OCI-LY1 (cell line): ENCODE measurements at regions not wholly inside any gene's neighbourhood (a gene's known extent, or its start where the extent isn't known, plus 50 kb on each side); places are given as distances from the start of the nearest gene placed in this dataset.

ENCODE experiments used
- H2AFZ ChIP-seq: fragments of 200-600 bp; sonication (generic), shearing (Covaris generic); 2 replicates; pipeline ENCODE4 v1.6.0; 2014; ENCODE audit warnings: antibody characterized with exemption, mild to moderate bottlenecking, low read length
- H3F3A ChIP-seq: fragments of 200-600 bp; sonication (generic), shearing (Covaris generic); 2 replicates; pipeline ENCODE4 v1.6.0; 2014; ENCODE audit warnings: mild to moderate bottlenecking, antibody characterized with exemption, low read length, moderate library complexity; ENCODE audit not compliant: insufficient read depth
- H3K27ac ChIP-seq: fragments of 200-600 bp; sonication (generic); 2 replicates; pipeline ENCODE4 v1.5.1; 2014; ENCODE audit warnings: low read length, mixed run types, mild to moderate bottlenecking, low read depth; ENCODE audit not compliant: poor library complexity, severe bottlenecking
- H3K27me3 ChIP-seq: fragments of 200-600 bp; sonication (generic); 2 replicates; pipeline ENCODE4 v1.6.0; 2014; ENCODE audit warnings: antibody characterized with exemption, mild to moderate bottlenecking, low read length, moderate library complexity; ENCODE audit not compliant: insufficient read depth
- H3K36me3 ChIP-seq: fragments of 200-600 bp; sonication (generic); 2 replicates; pipeline ENCODE4 v1.6.1; 2014; ENCODE audit warnings: mild to moderate bottlenecking, antibody characterized with exemption, low read length, moderate library complexity, mixed read lengths; ENCODE audit not compliant: insufficient read depth
- H3K4me1 ChIP-seq: fragments of 200-600 bp; sonication (generic); 2 replicates; pipeline ENCODE4 v1.5.1; 2014; ENCODE audit warnings: mild to moderate bottlenecking, low read length, moderate library complexity; ENCODE audit not compliant: insufficient read depth, severe bottlenecking
- H3K4me2 ChIP-seq: fragments of 200-600 bp; sonication (generic), shearing (Covaris generic); 2 replicates; pipeline ENCODE4 v1.6.1; 2014; ENCODE audit warnings: low read length
- H3K4me3 ChIP-seq: fragments of 200-600 bp; sonication (generic); 2 replicates; pipeline ENCODE4 v1.5.1; 2014; ENCODE audit warnings: low read length, low read depth, mild to moderate bottlenecking, mixed read lengths; ENCODE audit not compliant: poor library complexity, severe bottlenecking
- H3K79me2 ChIP-seq: fragments of 200-600 bp; shearing (Covaris generic); 2 replicates; pipeline ENCODE4 v1.6.1; 2016; ENCODE audit warnings: mixed run types, low read length, mixed read lengths; ENCODE audit not compliant: insufficient read depth
- H3K9ac ChIP-seq: fragments of 200-600 bp; sonication (generic), shearing (Covaris generic); 2 replicates; pipeline ENCODE4 v1.6.1; 2014; ENCODE audit warnings: mild to moderate bottlenecking, low read length, mixed read lengths
- H3K9me2 ChIP-seq: fragments of 200-600 bp; sonication (generic), shearing (Covaris generic); 2 replicates; pipeline ENCODE4 v1.6.1; 2014; ENCODE audit warnings: low read depth, mild to moderate bottlenecking, low read length, mixed read lengths
- H3K9me3 ChIP-seq: fragments of 200-600 bp; shearing (Covaris generic); 2 replicates; pipeline ENCODE4 v1.6.1; 2014; ENCODE audit warnings: low read length, mixed read lengths
- H4K20me1 ChIP-seq: fragments of 200-600 bp; sonication (generic), shearing (Covaris generic); 2 replicates; pipeline ENCODE4 v1.6.0; 2016; ENCODE audit warnings: mild to moderate bottlenecking, low read length; ENCODE audit not compliant: insufficient read depth
- EZH2 ChIP-seq: fragments of 200-600 bp; sonication (generic), shearing (Covaris generic); IDR thresholded peaks from 2 replicates; pipeline ENCODE4 v1.8.0; 2017; ENCODE audit warnings: borderline replicate concordance, mixed run types, mild to moderate bottlenecking, antibody characterized with exemption, low read length, moderate library complexity, mixed read lengths
- TF ChIP-seq, protein P1 (sequence below): fragments of 200-600 bp; sonication (generic), shearing (Covaris generic); IDR thresholded peaks from 2 replicates; pipeline ENCODE4 v1.5.1; 2017; ENCODE audit warnings: mild to moderate bottlenecking, antibody characterized with exemption, low read length, moderate library complexity, mixed read lengths

DNA sequence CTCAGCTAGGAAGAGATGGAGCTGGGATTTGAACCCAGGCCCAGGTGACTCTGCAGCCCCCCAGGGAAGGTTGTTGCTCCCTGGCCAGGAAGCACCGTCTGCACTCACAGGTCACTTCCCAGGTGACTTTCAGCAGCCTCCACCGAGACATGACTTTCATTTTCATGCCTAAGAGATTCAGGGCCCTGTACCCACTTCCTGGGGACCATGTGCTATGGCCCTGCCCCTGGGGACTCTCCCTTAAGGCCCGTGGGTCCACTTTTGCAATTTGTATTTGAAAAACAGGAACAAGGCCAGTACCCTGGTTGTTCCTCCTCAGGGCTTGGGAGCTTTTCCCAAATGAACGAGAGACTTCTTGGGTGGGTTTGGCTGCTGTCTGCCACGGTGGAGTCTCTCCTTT lies 191.0 kb downstream of the IRF8 start:
- Histone ChIP-seq H3K9ac (no peak overlapping the region), H3K9me3 (no peaks in the 10 kb centered on the region), H3F3A (no peaks in the 10 kb centered on the region), H3K4me2 (no peak overlapping the region), H3K79me2 (no peaks in the 10 kb centered on the region), H3K9me2 (no peaks in the 10 kb centered on the region), H3K27me3 (no peaks in the 10 kb centered on the region), H4K20me1 (no peaks in the 10 kb centered on the region), H3K4me3 (no peak overlapping the region), H3K27ac (no peak overlapping the region), H3K36me3 (no peaks in the 10 kb centered on the region), H2AFZ (no peak overlapping the region), H3K4me1 (no peaks in the 10 kb centered on the region)
- TF ChIP-seq, protein P1, sequence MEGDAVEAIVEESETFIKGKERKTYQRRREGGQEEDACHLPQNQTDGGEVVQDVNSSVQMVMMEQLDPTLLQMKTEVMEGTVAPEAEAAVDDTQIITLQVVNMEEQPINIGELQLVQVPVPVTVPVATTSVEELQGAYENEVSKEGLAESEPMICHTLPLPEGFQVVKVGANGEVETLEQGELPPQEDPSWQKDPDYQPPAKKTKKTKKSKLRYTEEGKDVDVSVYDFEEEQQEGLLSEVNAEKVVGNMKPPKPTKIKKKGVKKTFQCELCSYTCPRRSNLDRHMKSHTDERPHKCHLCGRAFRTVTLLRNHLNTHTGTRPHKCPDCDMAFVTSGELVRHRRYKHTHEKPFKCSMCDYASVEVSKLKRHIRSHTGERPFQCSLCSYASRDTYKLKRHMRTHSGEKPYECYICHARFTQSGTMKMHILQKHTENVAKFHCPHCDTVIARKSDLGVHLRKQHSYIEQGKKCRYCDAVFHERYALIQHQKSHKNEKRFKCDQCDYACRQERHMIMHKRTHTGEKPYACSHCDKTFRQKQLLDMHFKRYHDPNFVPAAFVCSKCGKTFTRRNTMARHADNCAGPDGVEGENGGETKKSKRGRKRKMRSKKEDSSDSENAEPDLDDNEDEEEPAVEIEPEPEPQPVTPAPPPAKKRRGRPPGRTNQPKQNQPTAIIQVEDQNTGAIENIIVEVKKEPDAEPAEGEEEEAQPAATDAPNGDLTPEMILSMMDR = no peak
- no peak for TF ChIP-seq EZH2

DNA sequence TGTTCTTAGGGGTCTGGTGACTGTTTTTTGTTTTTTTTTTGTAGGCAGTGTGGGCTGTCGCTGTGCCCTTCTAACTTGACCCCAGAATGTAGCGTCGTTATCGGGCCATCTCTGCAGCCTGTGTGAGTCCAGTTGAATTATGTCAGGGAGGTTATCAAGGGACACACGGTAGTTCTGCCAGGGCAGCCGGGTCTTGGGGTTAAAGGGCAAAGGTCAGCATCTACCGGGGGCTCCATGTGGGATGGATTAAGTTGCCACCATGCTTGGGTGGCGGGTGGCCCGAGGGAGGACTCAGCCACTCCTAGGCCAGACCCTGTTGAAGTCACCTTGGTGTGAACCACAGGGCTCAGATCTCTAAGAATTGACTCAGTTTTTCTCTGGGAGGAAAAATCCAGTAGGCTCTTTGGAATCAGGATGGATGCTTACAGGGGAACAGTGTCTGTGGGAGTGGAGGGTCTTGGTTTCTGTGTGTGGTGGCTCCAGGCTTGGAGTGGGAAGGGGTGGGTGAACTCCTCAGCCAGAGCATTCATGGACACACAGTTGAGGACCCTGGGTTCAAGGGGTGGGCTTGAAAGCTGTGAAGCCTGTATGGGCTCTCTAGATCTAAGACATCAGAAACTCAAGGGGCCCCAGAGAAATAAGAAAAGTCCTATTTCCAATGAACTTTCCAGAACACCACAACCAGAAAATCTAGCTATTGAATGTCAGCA lies 191.7 kb downstream of the IRF8 start:
- no peaks in the 10 kb centered on the region for H3K36me3 ChIP-seq
- H3K4me3 ChIP-seq = no peak overlapping the region
- no peak for TF ChIP-seq EZH2
- TF ChIP-seq, protein P1 = no peak
- no peaks in the 10 kb centered on the region for H3K9me2 ChIP-seq
- no peak overlapping the region for H2AFZ ChIP-seq
- H3F3A ChIP-seq = no peaks in the 10 kb centered on the region
- H3K9ac ChIP-seq = no peak overlapping the region
- no peaks in the 10 kb centered on the region for H3K4me1 ChIP-seq
- H3K79me2 ChIP-seq = no peaks in the 10 kb centered on the region
- H4K20me1 ChIP-seq = no peaks in the 10 kb centered on the region
- no peaks in the 10 kb centered on the region for H3K27me3 ChIP-seq
- no peaks in the 10 kb centered on the region for H3K9me3 ChIP-seq
- H3K4me2 ChIP-seq = no peak overlapping the region
- H3K27ac ChIP-seq = no peak overlapping the region

DNA sequence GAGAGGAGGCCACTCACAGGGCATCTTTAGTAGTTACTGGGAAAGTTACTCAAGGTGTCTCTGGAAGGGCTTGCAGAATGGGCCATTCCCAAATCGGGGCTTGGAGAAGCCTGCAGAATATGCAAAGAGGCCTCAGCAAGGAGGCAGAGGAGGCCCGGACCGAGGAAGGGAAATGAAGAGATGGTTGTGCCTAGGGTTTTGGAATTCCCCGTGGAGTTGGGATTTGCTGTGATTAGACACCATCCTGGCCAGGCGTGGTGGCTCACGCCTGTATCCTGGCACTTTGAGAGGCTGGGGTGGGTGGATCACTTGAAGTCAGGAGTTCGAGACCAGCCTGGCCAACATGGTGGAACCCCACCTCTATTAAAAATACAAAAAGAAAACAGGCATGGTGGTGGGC lies 193.0 kb downstream of the IRF8 start:
- Histone ChIP-seq H3K9ac (no peak overlapping the region), H2AFZ (no peak overlapping the region), H3K4me1 (no peaks in the 10 kb centered on the region), H3F3A (no peaks in the 10 kb centered on the region), H3K27ac (no peak overlapping the region), H3K9me3 (no peaks in the 10 kb centered on the region), H3K4me2 (no peak overlapping the region), H4K20me1 (no peaks in the 10 kb centered on the region), H3K79me2 (no peaks in the 10 kb centered on the region), H3K36me3 (no peaks in the 10 kb centered on the region), H3K27me3 (no peaks in the 10 kb centered on the region), H3K9me2 (no peaks in the 10 kb centered on the region), H3K4me3 (no peak overlapping the region)
- TF ChIP-seq, protein P1 = no peak
- no peak for TF ChIP-seq EZH2
